CD4-positive, CD25-positive, alpha-beta regulatory T cell (primary cell): ENCODE measurements at regions not wholly inside any gene's neighbourhood (a gene's known extent, or its start where the extent isn't known, plus 50 kb on each side); places are given as distances from the start of the nearest gene placed in this dataset.
"Not testable (repeated sequence)": the region's sequence is repeated elsewhere in the genome, so short reads cannot be mapped to it uniquely, and the experiment has no call there.

ENCODE experiments used
- ATAC-seq, 2 donors: fragments of 150-1000 bp; cut with Tn5 transposase; one replicate each; pipeline ENCODE4 v1.10.0; 2021; ENCODE audit warnings: low read depth in 2 of 2, moderate number of reproducible peaks in 2 of 2, moderate library complexity in 1 of 2
- DNase-seq, 3 donors: peaks; one replicate each; pipeline versions ENCODE4 v3.0.0 to v3.0.0-alpha.2; 2012 to 2022; ENCODE audit warnings: mixed read lengths in 1 of 3
- H3K27ac ChIP-seq: one replicate; pipeline ENCODE4 v1.7.0; 2013; ENCODE audit warnings: mild to moderate bottlenecking, low read length; ENCODE audit not compliant: insufficient read depth, poor library complexity, severe bottlenecking
- H3K27me3 ChIP-seq: one replicate; pipeline ENCODE4 v1.7.0; 2013; ENCODE audit warnings: low read length; ENCODE audit not compliant: control insufficient read depth, insufficient read depth
- H3K36me3 ChIP-seq: one replicate; pipeline ENCODE4 v1.7.0; 2013; ENCODE audit warnings: mild to moderate bottlenecking, low read length, moderate library complexity; ENCODE audit not compliant: control insufficient read depth, insufficient read depth
- H3K4me1 ChIP-seq: 2 replicates; pipeline ENCODE4 v1.7.0; 2013; ENCODE audit warnings: mild to moderate bottlenecking, low read length; ENCODE audit not compliant: insufficient read depth, control insufficient read depth, poor library complexity, severe bottlenecking
- H3K4me3 ChIP-seq: one replicate; pipeline ENCODE4 v1.7.0; 2013; ENCODE audit warnings: low read depth, mild to moderate bottlenecking, low read length, moderate library complexity
- H3K9me3 ChIP-seq, 2 experiments: 1 replicate in 1 of 2; 2 replicates in 1 of 2; pipeline ENCODE4 v1.7.0; 2013; ENCODE audit warnings: low read length in 2 of 2, mild to moderate bottlenecking in 1 of 2, moderate library complexity in 1 of 2; ENCODE audit not compliant: control insufficient read depth in 2 of 2
- H3K27ac Mint-ChIP-seq, 3 donors: one replicate each; pipeline ENCODE4 v1.8.0; 2020 to 2022; ENCODE audit warnings: mild to moderate bottlenecking in 3 of 3, mixed read lengths in 3 of 3, moderate library complexity in 2 of 3
- H3K27me3 Mint-ChIP-seq: one replicate; pipeline ENCODE4 v1.8.0; 2022; ENCODE audit warnings: mild to moderate bottlenecking, mixed read lengths
- H3K36me3 Mint-ChIP-seq: one replicate; pipeline ENCODE4 v1.8.0; 2020; ENCODE audit warnings: mixed read lengths
- H3K4me1 Mint-ChIP-seq, 4 donors: one replicate each; pipeline ENCODE4 v1.8.0; 2020 to 2022; ENCODE audit warnings: mixed read lengths in 4 of 4, mild to moderate bottlenecking in 1 of 4
- H3K4me3 Mint-ChIP-seq, 4 donors: one replicate each; pipeline ENCODE4 v1.8.0; 2020 to 2022; ENCODE audit warnings: mild to moderate bottlenecking in 4 of 4, mixed read lengths in 4 of 4, moderate library complexity in 3 of 4
- H3K9me3 Mint-ChIP-seq, 7 donors: one replicate each; pipeline ENCODE4 v1.8.0; 2020 to 2022; ENCODE audit warnings: mixed read lengths in 7 of 7, mild to moderate bottlenecking in 3 of 7, moderate library complexity in 2 of 7

DNA sequence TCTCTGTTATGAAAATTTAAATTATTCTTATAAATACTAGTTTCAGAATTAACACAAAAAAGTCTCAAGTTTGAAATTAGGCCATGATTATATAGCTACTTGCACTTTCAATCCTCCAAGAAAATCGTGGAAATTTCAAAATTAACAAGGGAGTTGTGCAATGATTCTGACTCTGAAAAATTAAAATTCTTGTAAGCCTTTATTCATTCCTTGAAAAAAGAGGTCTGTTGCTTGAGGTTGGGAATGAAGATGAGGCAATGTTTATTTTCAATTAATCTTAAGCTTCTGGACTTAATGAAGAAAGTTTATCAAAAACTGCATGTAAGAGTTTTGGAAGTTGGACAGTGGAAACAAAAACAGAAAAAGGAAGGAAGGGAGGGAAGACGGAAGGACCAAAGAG is 128.2 kb upstream of the FIBIN start:
- Histone ChIP-seq H3K4me1 (no peaks in the 10 kb centered on the region), H3K27me3 (no peaks in the 10 kb centered on the region), H3K4me3 (no peak overlapping the region), H3K27ac (no peak overlapping the region), H3K9me3 (peaks cover 0 to 3% of the 10 kb centered on the region in 2 experiments), H3K36me3 (no peaks in the 10 kb centered on the region)
- Mint-ChIP-seq H3K27ac (no peak overlapping the region), H3K36me3 (no peaks in the 10 kb centered on the region), H3K4me1 (no peaks in the 10 kb centered on the region), H3K27me3 (no peaks in the 10 kb centered on the region), H3K9me3 (peaks cover 1 to 23% (median 5%) of the 10 kb centered on the region in 7 donors), H3K4me3 (no peak overlapping the region)
- ATAC-seq (no peak), DNase-seq (no peak)

GRCh38 chr11:26867286-26867685 is 126.6 kb upstream of the FIBIN start:
- peaks cover 0 to 3% of the 10 kb centered on the region in 2 experiments for H3K9me3 ChIP-seq
- H3K27me3 Mint-ChIP-seq, result no peaks in the 10 kb centered on the region
- no peak overlapping the region for H3K27ac ChIP-seq
- H3K4me3 Mint-ChIP-seq, result no peak overlapping the region
- ATAC-seq, result no peak
- no peak for DNase-seq
- H3K27me3 ChIP-seq, result no peaks in the 10 kb centered on the region
- H3K36me3 ChIP-seq, result no peaks in the 10 kb centered on the region
- H3K9me3 Mint-ChIP-seq, result peaks cover 1 to 28% (median 6%) of the 10 kb centered on the region in 7 donors
- H3K27ac Mint-ChIP-seq, result no peak overlapping the region
- H3K4me1 ChIP-seq, result no peaks in the 10 kb centered on the region
- H3K36me3 Mint-ChIP-seq, result no peaks in the 10 kb centered on the region
- H3K4me1 Mint-ChIP-seq, result no peaks in the 10 kb centered on the region
- no peak overlapping the region for H3K4me3 ChIP-seq

- no peaks in the 10 kb centered on the region for H3K4me1 Mint-ChIP-seq
- H3K4me3 Mint-ChIP-seq, result no peak overlapping the region
- Histone ChIP-seq H3K27me3 (no peaks in the 10 kb centered on the region), H3K9me3 (peaks cover 2 to 8% of the 10 kb centered on the region in 2 experiments), H3K4me3 (no peak overlapping the region), H3K36me3 (no peaks in the 10 kb centered on the region), H3K27ac (no peak overlapping the region), H3K4me1 (no peaks in the 10 kb centered on the region)
- no peaks in the 10 kb centered on the region for H3K27me3 Mint-ChIP-seq
- H3K36me3 Mint-ChIP-seq, result no peaks in the 10 kb centered on the region
- H3K27ac Mint-ChIP-seq, result no peak overlapping the region
- DNase-seq, result no peak
- ATAC-seq, result no peak
- peaks cover 0 to 15% (median 8%) of the 10 kb centered on the region in 7 donors for H3K9me3 Mint-ChIP-seq
These were observed 114.8 kb upstream of the FIBIN start for GRCh38 chr11:26878959-26879581.

DNA sequence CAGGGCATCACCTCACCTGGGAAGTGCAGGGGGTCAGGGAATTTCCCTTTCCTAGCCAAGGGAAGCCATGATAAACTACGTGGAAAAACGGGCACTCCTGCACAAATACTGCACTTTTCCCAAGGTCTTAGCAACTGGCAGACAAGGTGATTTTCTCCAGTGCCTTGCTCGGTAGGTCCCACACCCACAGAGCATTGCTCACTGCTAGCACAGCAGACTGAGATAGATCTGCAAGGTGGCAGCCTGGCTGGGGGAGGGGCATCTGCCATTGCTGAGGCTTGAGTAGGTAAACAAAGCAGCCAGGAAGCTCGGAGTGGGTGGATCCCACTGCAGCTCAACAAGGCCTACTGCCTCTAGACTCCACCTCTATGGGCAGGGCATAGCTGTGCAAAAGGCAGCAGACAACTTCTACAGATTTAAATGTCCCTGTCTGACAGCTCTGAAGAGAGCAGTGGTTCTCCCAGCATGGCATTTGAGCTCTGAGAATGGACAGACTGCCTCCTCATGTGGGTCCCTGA is 111.5 kb upstream of the FIBIN start:
- H3K4me3 ChIP-seq, H3K9me3 ChIP-seq, H3K4me3 Mint-ChIP-seq, H3K27ac Mint-ChIP-seq, H3K27me3 ChIP-seq, H3K4me1 Mint-ChIP-seq, ATAC-seq, H3K36me3 ChIP-seq, H3K27ac ChIP-seq, H3K27me3 Mint-ChIP-seq, H3K4me1 ChIP-seq, DNase-seq, H3K36me3 Mint-ChIP-seq: not testable (repeated sequence)
- peaks cover 0 to 20% (median 10%) of the 10 kb centered on the region in 7 donors for H3K9me3 Mint-ChIP-seq

GRCh38 chr11:26891501-26891900 is 102.4 kb upstream of the FIBIN start:
- no peak for ATAC-seq

GRCh38 chr11:26896719-26897118 is 97.2 kb upstream of the FIBIN start:
- Histone ChIP-seq H3K9me3 (no peaks in the 10 kb centered on the region), H3K27me3 (no peaks in the 10 kb centered on the region), H3K27ac (no peak overlapping the region), H3K36me3 (no peaks in the 10 kb centered on the region), H3K4me3 (no peak overlapping the region), H3K4me1 (no peaks in the 10 kb centered on the region)
- Mint-ChIP-seq H3K9me3 (peaks cover 0 to 15% (median 7%) of the 10 kb centered on the region in 7 donors), H3K27ac (no peak overlapping the region), H3K4me1 (no peaks in the 10 kb centered on the region), H3K36me3 (no peaks in the 10 kb centered on the region), H3K4me3 (no peak overlapping the region), H3K27me3 (no peaks in the 10 kb centered on the region)
- ATAC-seq, result no peak
- no peak for DNase-seq

More at GRCh38 chr11:26891501-26891900, 102.4 kb upstream of the FIBIN start:
- H3K27ac ChIP-seq, result no peak overlapping the region
- no peaks in the 10 kb centered on the region for H3K4me1 ChIP-seq
- no peaks in the 10 kb centered on the region for H3K9me3 ChIP-seq
- H3K4me3 Mint-ChIP-seq, result no peak overlapping the region
- no peak for DNase-seq
- no peaks in the 10 kb centered on the region for H3K36me3 ChIP-seq
- H3K4me1 Mint-ChIP-seq, result no peaks in the 10 kb centered on the region
- no peak overlapping the region for H3K4me3 ChIP-seq
- no peaks in the 10 kb centered on the region for H3K27me3 Mint-ChIP-seq
- H3K27ac Mint-ChIP-seq, result no peak overlapping the region
- H3K36me3 Mint-ChIP-seq, result no peaks in the 10 kb centered on the region
- H3K27me3 ChIP-seq, result no peaks in the 10 kb centered on the region
- H3K9me3 Mint-ChIP-seq, result peaks cover 0 to 19% (median 4%) of the 10 kb centered on the region in 7 donors

DNA sequence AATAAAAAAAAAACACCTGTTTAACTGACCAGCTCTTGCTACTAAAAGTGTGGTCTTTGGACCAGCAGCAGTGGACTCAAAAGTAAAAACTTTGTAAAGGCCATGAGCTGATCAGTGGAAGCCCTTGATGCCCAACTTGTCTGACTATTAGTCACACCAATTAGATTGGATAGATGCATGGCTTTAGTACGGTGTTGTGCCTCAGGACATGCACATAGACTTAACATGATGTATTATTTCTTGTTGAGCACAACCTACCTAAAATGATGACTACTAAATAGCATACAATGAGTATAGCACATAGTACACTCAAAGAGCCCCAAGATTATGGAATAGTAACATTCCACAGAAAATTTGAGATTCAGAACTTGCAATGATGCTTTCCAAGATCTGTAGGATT is 95.1 kb upstream of the FIBIN start:
- no peaks in the 10 kb centered on the region for H3K4me1 ChIP-seq
- no peak overlapping the region for H3K27ac ChIP-seq
- no peaks in the 10 kb centered on the region for H3K27me3 ChIP-seq
- Mint-ChIP-seq H3K27me3 (no peaks in the 10 kb centered on the region), H3K4me1 (no peaks in the 10 kb centered on the region), H3K9me3 (peaks cover 0 to 14% (median 6%) of the 10 kb centered on the region in 7 donors), H3K4me3 (no peak overlapping the region), H3K36me3 (no peaks in the 10 kb centered on the region), H3K27ac (no peak overlapping the region)
- no peaks in the 10 kb centered on the region for H3K36me3 ChIP-seq
- H3K4me3 ChIP-seq, result no peak overlapping the region
- H3K9me3 ChIP-seq, result no peaks in the 10 kb centered on the region
- DNase-seq, result no peak
- ATAC-seq, result no peak

GRCh38 chr11:26901162-26901561 is 92.8 kb upstream of the FIBIN start:
- H3K4me3 ChIP-seq, result no peak overlapping the region
- no peaks in the 10 kb centered on the region for H3K36me3 ChIP-seq
- ATAC-seq, result no peak
- no peaks in the 10 kb centered on the region for H3K27me3 ChIP-seq
- H3K27me3 Mint-ChIP-seq, result no peaks in the 10 kb centered on the region
- H3K9me3 Mint-ChIP-seq, result peaks cover 0 to 11% (median 4%) of the 10 kb centered on the region in 7 donors
- no peaks in the 10 kb centered on the region for H3K36me3 Mint-ChIP-seq
- no peak for DNase-seq
- no peaks in the 10 kb centered on the region for H3K9me3 ChIP-seq
- H3K4me1 ChIP-seq, result no peaks in the 10 kb centered on the region
- H3K27ac ChIP-seq, result no peak overlapping the region
- H3K4me1 Mint-ChIP-seq, result no peaks in the 10 kb centered on the region
- H3K4me3 Mint-ChIP-seq, result no peak overlapping the region
- no peak overlapping the region for H3K27ac Mint-ChIP-seq
